Central memory CD8-positive, alpha-beta T cell (primary cell): ENCODE measurements at regions not wholly inside any gene's neighbourhood (a gene's known extent, or its start where the extent isn't known, plus 50 kb on each side); places are given as distances from the start of the nearest gene placed in this dataset.

Source experiments
- ATAC-seq: fragments of 150-1000 bp; cut with Tn5 transposase; replicated peaks from 2 replicates; pipeline ENCODE4 v1.10.0; 2022; ENCODE audit warnings: mild to moderate bottlenecking, moderate FRiP score, moderate number of reproducible peaks; ENCODE audit not compliant: poor library complexity, severe bottlenecking; ENCODE audit errors: extremely low read depth
- DNase-seq, 2 donors: peaks; one replicate each; pipeline ENCODE4 v3.0.0; 2021; ENCODE audit warnings: low spot score in 2 of 2
- H3K27ac Mint-ChIP-seq: one replicate; pipeline ENCODE4 v1.8.0; 2022; ENCODE audit warnings: low read depth, mild to moderate bottlenecking, moderate library complexity, mixed read lengths
- H3K27me3 Mint-ChIP-seq: one replicate; pipeline ENCODE4 v1.8.0; 2022; ENCODE audit warnings: mixed read lengths
- H3K36me3 Mint-ChIP-seq: one replicate; pipeline ENCODE4 v1.8.0; 2022; ENCODE audit warnings: mild to moderate bottlenecking, moderate library complexity, mixed read lengths; ENCODE audit not compliant: insufficient read depth
- H3K4me1 Mint-ChIP-seq: one replicate; pipeline ENCODE4 v1.8.0; 2022; ENCODE audit warnings: mixed read lengths
- H3K4me3 Mint-ChIP-seq: one replicate; pipeline ENCODE4 v1.8.0; 2022; ENCODE audit warnings: mild to moderate bottlenecking, moderate library complexity, mixed read lengths
- H3K9me3 Mint-ChIP-seq: one replicate; pipeline ENCODE4 v1.8.0; 2022; ENCODE audit warnings: mixed read lengths

DNA sequence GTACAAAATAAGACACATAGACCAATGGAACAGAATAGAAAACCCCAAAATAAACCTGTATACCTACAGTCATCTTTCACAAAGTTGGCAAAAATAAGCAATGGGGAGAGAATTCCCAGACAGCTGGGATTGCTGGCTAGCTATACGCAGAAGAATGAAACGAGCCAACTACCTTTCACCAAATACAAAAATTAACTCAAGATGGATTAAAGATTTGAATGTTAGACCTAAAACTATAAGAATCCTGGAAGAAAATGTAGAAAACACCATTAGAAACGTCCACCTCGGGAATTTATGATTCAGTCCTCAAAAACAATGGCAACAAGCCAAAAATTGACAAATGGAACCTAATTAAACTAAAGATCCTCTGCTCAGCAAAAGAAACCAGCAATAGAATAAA is 408.1 kb upstream of the SLITRK1 start:
- no peak overlapping the region for H3K27ac Mint-ChIP-seq
- no peaks in the 10 kb centered on the region for H3K4me1 Mint-ChIP-seq
- H3K9me3 Mint-ChIP-seq = no peaks in the 10 kb centered on the region
- H3K27me3 Mint-ChIP-seq = no peaks in the 10 kb centered on the region
- no peak for DNase-seq
- ATAC-seq = no peak
- no peaks in the 10 kb centered on the region for H3K36me3 Mint-ChIP-seq
- H3K4me3 Mint-ChIP-seq = no peak overlapping the region

DNA sequence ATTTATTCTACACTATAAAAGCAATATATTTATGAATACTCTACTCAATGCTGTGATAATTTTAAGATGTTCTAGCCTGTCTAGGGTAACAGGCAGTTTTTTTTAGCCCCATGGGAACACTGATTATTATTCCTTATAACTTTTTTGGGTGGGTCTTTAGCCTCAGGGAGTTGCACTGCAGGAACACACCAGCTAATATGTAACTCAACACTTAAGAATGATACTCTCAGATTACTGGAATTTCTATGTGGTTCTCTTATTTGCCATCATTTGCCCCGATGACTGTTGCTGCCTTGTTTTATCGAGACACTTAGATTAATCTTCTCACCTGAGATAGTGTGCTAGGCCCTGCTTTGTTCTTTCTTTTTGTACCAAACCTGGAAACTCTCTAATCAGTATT is 396.9 kb upstream of the SLITRK1 start:
- no peak for ATAC-seq
- no peaks in the 10 kb centered on the region for H3K27me3 Mint-ChIP-seq
- H3K4me1 Mint-ChIP-seq = no peaks in the 10 kb centered on the region
- H3K4me3 Mint-ChIP-seq = no peak overlapping the region
- no peaks in the 10 kb centered on the region for H3K9me3 Mint-ChIP-seq
- no peaks in the 10 kb centered on the region for H3K36me3 Mint-ChIP-seq
- H3K27ac Mint-ChIP-seq = no peak overlapping the region
- DNase-seq = no peak

DNA sequence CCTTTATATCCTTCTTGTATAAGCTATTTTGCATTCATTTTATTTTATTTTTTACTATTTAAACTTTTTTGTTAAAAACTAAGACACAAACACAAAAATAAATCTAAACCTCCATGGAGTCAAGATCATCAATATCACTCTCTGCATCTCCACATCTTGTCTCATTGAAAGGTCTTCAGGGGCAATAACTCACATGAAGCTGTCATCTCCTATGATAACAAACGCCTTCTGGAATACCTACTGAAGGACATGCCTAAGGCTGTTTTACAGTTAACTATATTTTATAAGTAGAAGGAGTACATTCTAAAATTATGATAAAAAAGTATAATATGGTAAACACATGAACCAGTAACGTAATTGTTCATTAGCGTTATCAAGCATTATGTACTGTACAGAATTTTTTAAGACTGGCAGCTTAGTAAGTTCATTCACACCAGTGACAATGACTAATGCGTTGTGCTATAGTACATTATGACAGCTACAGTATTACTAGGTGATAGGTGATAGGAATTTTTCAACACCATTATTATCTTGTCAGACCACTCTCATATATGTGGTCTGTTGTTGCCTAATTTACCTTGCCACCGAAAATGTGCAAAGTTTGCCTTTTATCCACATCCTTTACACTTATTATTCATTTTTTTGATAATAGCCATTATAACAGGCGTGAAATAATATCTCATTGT is 390.7 kb upstream of the SLITRK1 start:
- no peaks in the 10 kb centered on the region for H3K27me3 Mint-ChIP-seq
- DNase-seq = no peak
- no peaks in the 10 kb centered on the region for H3K4me1 Mint-ChIP-seq
- ATAC-seq = no peak
- no peaks in the 10 kb centered on the region for H3K36me3 Mint-ChIP-seq
- no peaks in the 10 kb centered on the region for H3K9me3 Mint-ChIP-seq
- H3K4me3 Mint-ChIP-seq = no peak overlapping the region
- no peak overlapping the region for H3K27ac Mint-ChIP-seq

DNA sequence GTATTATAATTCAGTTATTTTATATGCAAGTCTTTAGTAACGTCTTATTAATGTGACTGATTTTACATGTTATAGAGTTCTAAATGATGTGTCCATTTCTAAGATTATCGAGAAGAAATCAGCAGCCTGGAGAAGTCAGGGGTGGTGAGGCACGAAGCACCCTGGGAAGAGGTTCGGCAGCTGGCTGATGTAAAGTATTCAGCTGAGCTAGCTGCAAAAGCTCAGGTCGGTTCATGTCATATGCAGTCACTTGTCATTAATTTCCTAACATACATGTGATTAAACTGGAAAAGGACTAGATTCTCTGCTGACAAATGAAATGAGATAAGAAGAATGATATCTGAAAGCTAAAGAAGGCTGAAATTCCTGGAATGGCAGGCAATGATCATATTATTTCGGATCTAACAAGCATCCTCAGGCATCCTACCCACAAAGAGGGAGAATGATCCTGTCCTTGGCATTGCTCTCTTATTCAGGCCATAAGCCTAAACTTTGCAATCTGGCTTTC is 383.0 kb upstream of the SLITRK1 start:
- Mint-ChIP-seq H3K36me3 (no peaks in the 10 kb centered on the region), H3K4me3 (no peak overlapping the region), H3K27ac (no peak overlapping the region), H3K9me3 (no peaks in the 10 kb centered on the region), H3K4me1 (no peaks in the 10 kb centered on the region), H3K27me3 (no peaks in the 10 kb centered on the region)
- DNase-seq (no peak), ATAC-seq (no peak)

DNA sequence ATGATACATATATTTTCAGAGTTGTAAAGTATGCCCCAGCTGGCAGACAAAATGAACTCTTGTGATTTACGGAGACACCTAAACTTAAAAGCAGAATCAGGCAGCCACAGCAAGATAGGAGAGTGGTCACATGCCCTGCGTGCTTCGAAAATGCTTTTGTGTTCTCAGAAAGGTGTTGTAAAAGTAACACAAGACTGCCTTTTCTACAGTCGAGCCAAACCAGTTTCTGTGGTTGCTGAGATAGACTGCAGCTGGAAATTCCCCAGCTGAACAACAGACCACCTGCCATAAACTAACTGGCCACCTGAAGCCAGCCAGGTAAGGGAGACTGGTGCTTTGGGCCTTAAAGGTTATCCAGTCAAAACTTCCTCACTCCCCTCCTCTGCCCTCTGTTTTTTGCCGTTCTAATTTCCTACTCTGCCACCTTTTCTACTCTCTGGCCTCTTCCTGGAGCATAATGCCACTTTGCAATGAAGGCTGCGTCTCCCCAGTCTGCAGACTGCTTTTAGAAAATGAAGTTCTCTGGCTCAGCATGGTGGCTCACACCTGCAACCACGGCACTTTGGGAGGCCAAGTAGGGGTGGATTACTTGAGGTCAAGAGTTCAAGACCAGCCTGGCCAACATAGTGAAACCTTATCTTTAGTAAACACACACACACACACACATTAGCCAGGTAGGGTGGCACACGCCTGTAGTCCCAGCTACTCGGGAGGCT is 381.2 kb upstream of the SLITRK1 start:
- Mint-ChIP-seq H3K4me1 (no peaks in the 10 kb centered on the region), H3K27ac (no peak overlapping the region), H3K9me3 (no peaks in the 10 kb centered on the region), H3K36me3 (no peaks in the 10 kb centered on the region), H3K4me3 (no peak overlapping the region), H3K27me3 (no peaks in the 10 kb centered on the region)
- no peak for ATAC-seq
- DNase-seq = no peak

DNA sequence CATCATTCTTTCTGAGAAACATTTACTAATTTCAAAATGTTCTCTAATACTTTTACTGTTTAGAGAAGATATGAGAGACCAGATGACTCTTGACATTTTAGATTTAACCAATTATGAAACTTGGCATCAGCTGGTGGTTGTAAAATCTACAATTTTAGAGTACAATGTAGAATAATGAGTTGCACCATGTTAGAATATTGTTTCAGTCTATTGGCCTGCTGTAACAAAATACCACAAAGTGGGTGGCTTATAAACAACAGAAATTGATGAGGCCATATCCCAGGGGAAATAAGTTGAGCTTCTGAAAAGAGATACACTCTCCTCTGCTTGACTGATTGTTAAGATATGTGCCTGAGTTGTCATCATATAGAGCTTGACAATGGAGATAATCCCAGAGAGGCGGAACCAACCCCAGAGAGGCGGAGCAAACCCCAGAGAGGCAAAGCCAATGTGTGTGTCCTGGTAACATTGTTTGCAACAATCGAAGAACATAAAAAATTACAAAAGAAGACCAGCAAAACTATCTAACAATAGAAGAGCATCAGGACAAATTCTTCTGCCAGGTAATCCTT is 373.0 kb upstream of the SLITRK1 start:
- ATAC-seq (no peak), DNase-seq (no peak)
- no peaks in the 10 kb centered on the region for H3K36me3 Mint-ChIP-seq
- H3K4me1 Mint-ChIP-seq = no peaks in the 10 kb centered on the region
- no peak overlapping the region for H3K27ac Mint-ChIP-seq
- H3K4me3 Mint-ChIP-seq = no peak overlapping the region
- H3K9me3 Mint-ChIP-seq = peaks cover 6% of the 10 kb centered on the region
- peaks cover 15% of the 10 kb centered on the region for H3K27me3 Mint-ChIP-seq

DNA sequence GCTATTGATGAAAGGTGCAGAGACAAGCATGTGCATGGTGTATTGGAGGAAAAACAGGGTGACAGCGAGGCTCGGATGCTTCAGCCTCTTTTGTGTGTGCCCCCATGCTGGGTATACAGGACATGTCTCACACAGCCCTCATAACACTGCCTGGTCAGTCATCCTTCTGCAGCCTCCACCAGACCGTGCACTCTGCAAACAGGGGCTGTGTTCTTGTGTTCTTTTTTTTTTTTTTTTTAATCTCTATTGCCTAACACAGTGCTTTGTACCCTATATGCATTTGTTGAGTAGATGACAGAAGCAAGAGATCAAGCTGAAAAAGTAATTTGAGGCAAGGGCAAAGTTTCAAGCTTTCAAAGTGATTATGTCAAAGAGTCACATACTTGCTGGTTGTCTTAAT is 367.2 kb upstream of the SLITRK1 start:
- Mint-ChIP-seq H3K4me1 (no peaks in the 10 kb centered on the region), H3K27me3 (peaks cover 15% of the 10 kb centered on the region), H3K27ac (no peak overlapping the region), H3K9me3 (peaks cover 6% of the 10 kb centered on the region), H3K4me3 (no peak overlapping the region), H3K36me3 (no peaks in the 10 kb centered on the region)
- no peak for ATAC-seq
- DNase-seq = no peak

DNA sequence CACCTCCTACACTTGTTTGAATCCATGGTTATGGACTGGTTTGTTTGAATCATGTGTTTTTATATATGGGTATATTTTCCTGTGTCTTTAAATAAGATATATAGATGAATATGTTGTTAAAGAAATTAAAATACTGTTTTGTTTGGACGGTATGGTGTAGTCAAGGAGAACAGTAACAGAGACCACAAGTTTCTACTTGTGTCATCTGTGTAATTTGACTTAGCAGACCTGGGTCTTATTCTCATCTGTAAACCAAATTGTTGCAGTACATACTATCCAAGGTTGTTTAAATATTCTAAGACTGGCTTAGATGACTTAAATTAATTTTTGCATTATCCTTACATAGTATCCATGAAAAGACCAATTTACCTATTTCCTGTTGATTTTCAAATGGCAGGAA is 361.1 kb upstream of the SLITRK1 start:
- H3K4me3 Mint-ChIP-seq = no peak overlapping the region
- H3K27me3 Mint-ChIP-seq = no peaks in the 10 kb centered on the region
- H3K36me3 Mint-ChIP-seq = no peaks in the 10 kb centered on the region
- no peak overlapping the region for H3K27ac Mint-ChIP-seq
- no peak for ATAC-seq
- H3K9me3 Mint-ChIP-seq = no peaks in the 10 kb centered on the region
- no peaks in the 10 kb centered on the region for H3K4me1 Mint-ChIP-seq
- DNase-seq = no peak

DNA sequence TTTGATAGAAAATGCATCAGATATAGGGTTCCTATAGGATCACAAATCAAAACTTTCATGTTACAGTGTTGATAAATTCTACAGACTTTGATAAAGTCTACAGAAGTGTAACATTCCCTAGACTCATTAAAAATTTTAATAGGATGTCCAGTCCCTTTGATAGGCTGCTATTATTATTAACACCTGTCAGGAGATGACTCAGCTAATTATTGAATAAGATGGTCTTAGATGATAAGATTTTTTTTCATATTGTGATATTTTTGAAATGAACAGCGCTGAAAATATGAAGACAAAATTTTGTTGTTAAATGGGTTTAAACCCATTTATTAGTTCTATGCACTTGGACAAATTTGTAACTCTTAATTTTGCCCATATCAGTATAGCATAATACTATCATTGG is 356.8 kb upstream of the SLITRK1 start:
- Mint-ChIP-seq H3K27me3 (no peaks in the 10 kb centered on the region), H3K4me1 (no peaks in the 10 kb centered on the region), H3K27ac (no peak overlapping the region), H3K36me3 (no peaks in the 10 kb centered on the region), H3K4me3 (no peak overlapping the region), H3K9me3 (no peaks in the 10 kb centered on the region)
- ATAC-seq = no peak
- DNase-seq = no peak

DNA sequence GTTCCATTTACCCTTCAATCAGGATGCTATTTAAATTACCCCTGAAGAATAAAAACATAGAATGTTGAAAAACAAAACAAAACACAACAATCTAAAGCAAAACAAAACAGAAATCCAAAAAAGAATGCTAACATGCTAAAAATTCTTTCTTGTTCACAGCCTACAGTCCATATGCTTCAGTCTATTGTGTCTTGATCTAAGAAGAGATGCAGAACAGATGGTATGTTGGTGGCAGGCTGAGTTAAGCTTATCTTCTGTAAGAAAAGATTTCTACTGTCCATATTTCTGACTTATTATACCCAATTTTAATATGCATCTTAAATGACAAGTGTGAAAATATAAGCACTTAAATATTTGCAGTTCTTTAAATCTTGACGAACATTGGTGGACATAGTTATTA is 356.1 kb upstream of the SLITRK1 start:
- H3K4me1 Mint-ChIP-seq = no peaks in the 10 kb centered on the region
- H3K4me3 Mint-ChIP-seq = no peak overlapping the region
- DNase-seq (no peak), ATAC-seq (no peak)
- no peaks in the 10 kb centered on the region for H3K9me3 Mint-ChIP-seq
- H3K27ac Mint-ChIP-seq = no peak overlapping the region
- H3K27me3 Mint-ChIP-seq = no peaks in the 10 kb centered on the region
- H3K36me3 Mint-ChIP-seq = no peaks in the 10 kb centered on the region

DNA sequence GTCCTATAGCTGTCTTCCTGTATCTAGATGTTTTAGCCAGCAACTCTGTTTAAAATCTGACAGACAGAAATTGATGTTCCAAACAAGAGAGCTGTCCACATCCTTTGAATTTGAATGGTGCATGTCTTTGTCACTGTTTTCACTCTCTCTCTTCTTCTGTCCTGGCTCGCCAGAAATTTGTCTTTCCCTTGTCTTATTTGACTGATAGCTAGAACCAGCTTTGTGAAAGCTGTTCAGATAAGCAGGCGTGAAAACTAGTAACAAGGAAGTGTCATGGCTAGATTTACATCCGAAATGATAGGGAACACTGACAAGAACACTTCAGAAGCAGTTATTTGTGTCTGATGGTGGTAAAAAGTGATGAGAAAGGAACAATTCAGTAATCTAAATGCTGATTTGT is 354.9 kb upstream of the SLITRK1 start:
- H3K27ac Mint-ChIP-seq = no peak overlapping the region
- H3K9me3 Mint-ChIP-seq = no peaks in the 10 kb centered on the region
- no peaks in the 10 kb centered on the region for H3K27me3 Mint-ChIP-seq
- no peaks in the 10 kb centered on the region for H3K4me1 Mint-ChIP-seq
- ATAC-seq (no peak), DNase-seq (no peak)
- no peaks in the 10 kb centered on the region for H3K36me3 Mint-ChIP-seq
- no peak overlapping the region for H3K4me3 Mint-ChIP-seq

DNA sequence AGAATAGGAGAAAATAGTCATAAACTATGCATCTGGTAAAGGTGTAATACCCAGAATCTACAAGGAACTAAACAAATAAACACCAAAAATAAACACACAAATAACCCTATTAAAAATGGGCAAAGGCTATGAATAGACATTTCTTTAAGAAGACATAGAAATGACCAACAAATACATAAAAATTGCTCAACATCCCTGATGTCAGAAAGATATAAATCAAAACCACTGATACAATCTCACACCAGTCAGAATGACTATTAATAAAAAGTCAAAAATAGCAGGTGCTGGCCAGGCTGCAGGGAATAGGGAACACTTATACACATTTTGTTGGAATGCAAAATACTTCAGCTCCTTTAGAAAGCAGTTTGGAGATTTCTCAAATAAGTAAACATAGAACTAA is 352.1 kb upstream of the SLITRK1 start:
- no peak for ATAC-seq
- Mint-ChIP-seq H3K27ac (no peak overlapping the region), H3K9me3 (no peaks in the 10 kb centered on the region)

DNA sequence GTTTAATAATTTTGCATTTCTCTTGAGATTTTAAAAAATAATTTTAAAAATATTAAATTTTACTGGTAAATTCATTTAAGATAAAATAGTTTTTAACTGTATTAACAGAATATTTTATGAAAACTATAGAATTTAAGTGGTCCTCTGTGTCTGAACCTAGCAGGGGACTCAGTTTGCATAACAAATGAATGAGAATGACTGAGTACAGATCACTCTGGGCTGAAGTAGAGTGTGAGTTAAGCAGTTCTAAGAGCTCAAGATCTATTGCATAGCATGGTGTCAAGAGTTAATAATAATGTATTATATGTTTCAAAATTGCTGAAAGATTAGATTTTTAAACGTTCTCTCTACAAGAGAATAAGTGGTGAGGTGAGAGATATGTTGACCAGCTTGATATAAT is 348.3 kb upstream of the SLITRK1 start:
- H3K4me1 Mint-ChIP-seq = no peaks in the 10 kb centered on the region
- H3K36me3 Mint-ChIP-seq = no peaks in the 10 kb centered on the region
- no peaks in the 10 kb centered on the region for H3K27me3 Mint-ChIP-seq
- H3K27ac Mint-ChIP-seq = no peak overlapping the region
- DNase-seq = no peak
- ATAC-seq = no peak
- H3K4me3 Mint-ChIP-seq = no peak overlapping the region
- H3K9me3 Mint-ChIP-seq = no peaks in the 10 kb centered on the region

More for the DNA sequence above, 352.1 kb upstream of the SLITRK1 start:
- no peaks in the 10 kb centered on the region for H3K27me3 Mint-ChIP-seq
- H3K4me3 Mint-ChIP-seq = no peak overlapping the region
- H3K4me1 Mint-ChIP-seq = no peaks in the 10 kb centered on the region
- no peak for DNase-seq
- no peaks in the 10 kb centered on the region for H3K36me3 Mint-ChIP-seq
